ENCODE measurements at regions not wholly inside any gene's neighbourhood (a gene's known extent, or its start where the extent isn't known, plus 50 kb on each side); places are given as distances from the start of the nearest gene placed in this dataset.
"Not testable (repeated sequence)": the region's sequence is repeated elsewhere in the genome, so short reads cannot be mapped to it uniquely, and the experiment has no call there.

GRCh38 chr7:156384706-156385105 lies 255.9 kb upstream of the RNF32 start:
- DNase-seq (ENCODE audit: low read depth in 2 of 2) = no peak

GRCh38 chr7:156383526-156383925 lies 257.0 kb upstream of the RNF32 start:
- DNase-seq (ENCODE audit: low read depth in 2 of 2) = no peak

GRCh38 chr7:156380261-156380660 lies 260.3 kb upstream of the RNF32 start:
- DNase-seq (ENCODE audit: low read depth in 2 of 2) = no peak

- no peak for DNase-seq (ENCODE audit: low read depth in 2 of 2)
These were observed 261.1 kb upstream of the RNF32 start for GRCh38 chr7:156379324-156380070.

GRCh38 chr7:156378806-156379205 lies 261.8 kb upstream of the RNF32 start:
- DNase-seq (ENCODE audit: low read depth in 2 of 2) = no peak

- DNase-seq (ENCODE audit: low read depth in 2 of 2) = no peak
These were observed 264.3 kb upstream of the RNF32 start for GRCh38 chr7:156376317-156376716.

GRCh38 chr7:156374335-156374734 lies 266.2 kb upstream of the RNF32 start:
- DNase-seq (ENCODE audit: low read depth in 2 of 2) = no peak

GRCh38 chr7:156369929-156370328 lies 270.6 kb upstream of the RNF32 start:
- not testable (repeated sequence) for DNase-seq (ENCODE audit: low read depth in 2 of 2)

GRCh38 chr7:156368053-156368843 lies 272.3 kb upstream of the RNF32 start:
- DNase-seq (ENCODE audit: low read depth in 2 of 2) = no peak

GRCh38 chr7:156363751-156364150 lies 276.8 kb upstream of the RNF32 start:
- no peak for DNase-seq (ENCODE audit: low read depth in 2 of 2)

GRCh38 chr7:156360835-156361234 lies 279.7 kb upstream of the RNF32 start:
- no peak for DNase-seq (ENCODE audit: low read depth in 2 of 2)

GRCh38 chr7:156356551-156356950 lies 284.0 kb upstream of the RNF32 start:
- DNase-seq (ENCODE audit: low read depth in 2 of 2) = no peak

- no peak for DNase-seq (ENCODE audit: low read depth in 2 of 2)
These were observed 287.2 kb upstream of the RNF32 start for GRCh38 chr7:156353352-156353751.

GRCh38 chr7:156347703-156348248 lies 292.8 kb upstream of the RNF32 start:
- not testable (repeated sequence) for DNase-seq (ENCODE audit: low read depth in 2 of 2)

GRCh38 chr7:156347132-156347531 lies 293.4 kb upstream of the RNF32 start:
- no peak for DNase-seq (ENCODE audit: low read depth in 2 of 2)

- no peak for DNase-seq (ENCODE audit: low read depth in 2 of 2)
These were observed 296.0 kb upstream of the RNF32 start for GRCh38 chr7:156344595-156344994.

GRCh38 chr7:156334636-156335035 lies 305.9 kb upstream of the RNF32 start:
- no peak for DNase-seq (ENCODE audit: low read depth in 2 of 2)

- no peak for DNase-seq (ENCODE audit: low read depth in 2 of 2)
These were observed 312.7 kb upstream of the RNF32 start for GRCh38 chr7:156327916-156328315.

GRCh38 chr7:156327474-156327873 lies 313.1 kb upstream of the RNF32 start:
- no peak for DNase-seq (ENCODE audit: low read depth in 2 of 2)

- DNase-seq (ENCODE audit: low read depth in 2 of 2) = no peak
These were observed 316.4 kb upstream of the RNF32 start for GRCh38 chr7:156324201-156324600.

GRCh38 chr7:156321430-156321829 lies 319.1 kb upstream of the RNF32 start:
- not testable (repeated sequence) for DNase-seq (ENCODE audit: low read depth in 2 of 2)

- DNase-seq (ENCODE audit: low read depth in 2 of 2) = no peak
These were observed 321.6 kb upstream of the RNF32 start for GRCh38 chr7:156318926-156319325.

GRCh38 chr7:156318426-156318825 lies 322.1 kb upstream of the RNF32 start:
- DNase-seq (ENCODE audit: low read depth in 2 of 2) = no peak

Data from fibroblast of skin of left quadriceps (primary cell).